ENCODE measurements at regions not wholly inside any gene's neighbourhood (a gene's known extent, or its start where the extent isn't known, plus 50 kb on each side); places are given as distances from the start of the nearest gene placed in this dataset.
A peak's percentile ranks its signal among the peaks of the same experiment; 100 is the strongest.
"Not testable (repeated sequence)": the region's sequence is repeated elsewhere in the genome, so short reads cannot be mapped to it uniquely, and the experiment has no call there.

GRCh38 chr2:42978887-42979415 is 186.6 kb upstream of the HAAO start:
- DNase-seq (ENCODE audit: low read depth in 1 of 2, low spot score in 1 of 2) = no peak

- no peak for DNase-seq (ENCODE audit: low read depth in 1 of 2, low spot score in 1 of 2)
Measured at GRCh38 chr2:42978175-42978886, 185.9 kb upstream of the HAAO start.

GRCh38 chr2:42977270-42978174 is 185.1 kb upstream of the HAAO start:
- no peak for DNase-seq (ENCODE audit: low read depth in 1 of 2, low spot score in 1 of 2)

DNA sequence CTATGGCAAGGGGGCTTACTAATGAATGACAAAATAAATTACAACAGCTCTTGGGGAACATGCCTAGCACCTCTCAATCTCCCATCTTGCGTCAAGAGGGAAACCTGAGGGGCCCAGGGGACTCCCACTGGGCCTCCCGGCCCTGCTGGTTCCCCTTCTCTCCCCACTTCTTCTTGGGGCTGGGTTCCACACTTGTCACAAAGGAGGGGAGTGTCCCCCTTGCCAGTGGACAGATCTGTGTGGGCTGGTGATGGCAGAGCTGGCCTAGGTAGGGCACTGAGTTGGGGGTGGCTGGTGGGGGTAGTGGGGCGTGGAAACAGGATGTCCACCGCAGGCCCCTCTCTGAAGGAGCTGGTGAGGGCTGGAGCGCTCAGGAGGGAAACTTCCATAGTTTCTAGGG is 184.0 kb upstream of the HAAO start:
- DNase-seq (ENCODE audit: low read depth in 1 of 2, low spot score in 1 of 2) = no peak

DNA sequence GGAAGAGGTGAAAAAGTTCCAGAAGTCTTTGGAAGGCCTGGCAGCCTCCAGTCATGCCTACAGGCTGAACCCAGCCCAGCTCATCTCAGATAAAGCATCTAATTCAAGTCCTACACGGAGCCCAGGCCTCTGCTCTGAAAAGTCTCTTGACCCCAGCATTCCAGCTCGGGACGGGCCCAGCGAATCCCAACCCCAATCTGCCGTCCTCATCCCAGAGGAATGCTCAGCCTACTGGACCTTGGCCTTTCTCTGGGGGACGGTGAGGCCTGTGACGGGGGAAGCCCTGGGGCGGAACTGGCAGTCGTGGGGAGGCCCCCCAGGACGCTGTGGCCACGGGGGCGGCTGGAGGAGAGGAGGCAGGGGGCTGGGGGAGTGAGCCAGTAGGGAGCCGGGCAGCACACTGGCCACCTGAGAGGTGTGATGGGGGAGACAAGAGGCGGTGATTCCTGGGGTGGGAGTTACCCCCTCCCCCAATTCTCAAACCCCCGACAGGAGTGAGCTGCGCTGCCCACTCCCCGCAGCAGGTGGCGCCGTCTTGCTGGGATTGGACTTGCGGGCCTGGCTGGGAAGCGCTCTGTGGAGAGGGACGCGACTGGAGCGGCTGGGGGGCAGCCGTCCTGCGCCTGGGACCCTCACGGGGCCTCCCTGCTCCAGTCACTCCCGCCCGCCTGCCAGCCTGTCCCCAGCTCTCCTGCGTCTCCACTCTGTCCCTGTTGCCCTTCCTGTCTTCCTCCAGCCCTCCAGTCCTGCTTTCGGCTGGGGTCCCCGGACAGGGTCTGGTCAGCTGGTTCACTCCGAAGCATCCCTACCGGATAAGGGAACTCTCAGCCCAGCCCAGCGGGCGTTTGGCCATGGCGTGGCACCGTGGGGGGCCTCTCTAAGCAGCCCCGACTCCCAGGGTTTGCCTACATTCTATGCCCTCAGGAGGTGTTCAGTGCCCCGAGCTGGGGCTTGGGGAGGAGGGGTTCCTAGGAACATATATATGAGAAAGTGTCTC is 182.6 kb upstream of the HAAO start:
- DNase-seq (ENCODE audit: low read depth in 1 of 2, low spot score in 1 of 2) = peak; percentile 15 to 41

GRCh38 chr2:42974169-42974720 is 181.9 kb upstream of the HAAO start:
- DNase-seq (ENCODE audit: low read depth in 1 of 2, low spot score in 1 of 2) = no peak

GRCh38 chr2:42973726-42974125 is 181.3 kb upstream of the HAAO start:
- DNase-seq (ENCODE audit: low read depth in 1 of 2, low spot score in 1 of 2) = no peak

DNA sequence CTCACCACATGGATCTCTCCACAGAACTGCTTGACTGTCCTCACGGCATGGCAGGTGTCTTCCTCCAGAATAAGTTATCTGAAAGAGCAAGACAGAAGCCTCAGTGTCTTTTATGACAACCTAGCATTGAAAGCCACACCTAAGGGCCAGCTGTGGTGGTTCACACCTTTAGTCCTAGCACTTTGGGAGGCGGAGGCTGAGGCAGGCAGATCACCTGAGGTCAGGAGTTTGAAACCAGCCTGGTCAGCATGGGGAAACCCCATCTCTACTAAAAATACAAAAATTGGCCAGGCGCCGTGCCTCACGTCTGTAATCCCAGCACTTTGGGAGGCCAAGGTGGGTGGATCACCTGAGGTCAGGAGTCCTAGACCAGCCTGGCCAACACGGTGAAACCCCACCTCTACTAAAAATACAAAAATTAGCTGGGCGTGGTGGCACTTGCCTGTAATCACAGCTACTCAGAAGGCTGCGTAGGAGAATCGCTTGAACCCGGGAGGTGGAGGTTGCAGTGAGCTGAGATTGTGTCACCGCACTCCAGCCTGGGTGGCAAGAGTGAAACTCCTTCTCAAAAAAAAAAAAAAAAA is 180.6 kb upstream of the HAAO start:
- not testable (repeated sequence) for DNase-seq (ENCODE audit: low read depth in 1 of 2, low spot score in 1 of 2)

GRCh38 chr2:42971947-42972736 is 179.8 kb upstream of the HAAO start:
- DNase-seq (ENCODE audit: low read depth in 1 of 2, low spot score in 1 of 2) = no peak

- no peak for DNase-seq (ENCODE audit: low read depth in 1 of 2, low spot score in 1 of 2)
Measured at GRCh38 chr2:42971381-42971780, 179.0 kb upstream of the HAAO start.

- DNase-seq (ENCODE audit: low read depth in 1 of 2, low spot score in 1 of 2) = no peak
Measured at GRCh38 chr2:42970151-42970550, 177.8 kb upstream of the HAAO start.

- no peak for DNase-seq (ENCODE audit: low read depth in 1 of 2, low spot score in 1 of 2)
Measured at GRCh38 chr2:42969231-42970150, 177.1 kb upstream of the HAAO start.

GRCh38 chr2:42967959-42968674 is 175.7 kb upstream of the HAAO start:
- no peak for DNase-seq (ENCODE audit: low read depth in 1 of 2, low spot score in 1 of 2)

GRCh38 chr2:42965910-42966309 is 173.5 kb upstream of the HAAO start:
- no peak for DNase-seq (ENCODE audit: low read depth in 1 of 2, low spot score in 1 of 2)

DNA sequence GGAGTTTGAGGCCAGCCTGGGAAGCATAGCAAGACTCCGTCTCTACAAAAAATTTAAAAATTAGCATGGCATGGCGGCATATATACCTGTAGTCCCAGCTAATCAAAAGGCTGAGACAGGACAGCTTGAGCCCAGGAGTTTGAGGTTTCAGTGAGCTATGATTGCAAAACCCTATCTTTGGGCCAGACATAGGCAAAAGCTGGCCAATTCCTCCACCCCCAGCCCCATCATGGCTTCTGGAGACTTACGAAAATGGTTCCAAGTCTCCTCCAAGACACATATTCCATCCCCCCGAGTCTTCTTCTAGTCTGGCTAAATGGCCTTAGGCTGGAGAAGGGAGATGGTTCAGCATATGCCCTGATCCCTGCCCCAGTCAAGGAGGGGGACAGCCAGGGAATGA is 172.8 kb upstream of the HAAO start:
- no peak for DNase-seq (ENCODE audit: low read depth in 1 of 2, low spot score in 1 of 2)

GRCh38 chr2:42964439-42965083 is 172.2 kb upstream of the HAAO start:
- no peak for DNase-seq (ENCODE audit: low read depth in 1 of 2, low spot score in 1 of 2)

DNA sequence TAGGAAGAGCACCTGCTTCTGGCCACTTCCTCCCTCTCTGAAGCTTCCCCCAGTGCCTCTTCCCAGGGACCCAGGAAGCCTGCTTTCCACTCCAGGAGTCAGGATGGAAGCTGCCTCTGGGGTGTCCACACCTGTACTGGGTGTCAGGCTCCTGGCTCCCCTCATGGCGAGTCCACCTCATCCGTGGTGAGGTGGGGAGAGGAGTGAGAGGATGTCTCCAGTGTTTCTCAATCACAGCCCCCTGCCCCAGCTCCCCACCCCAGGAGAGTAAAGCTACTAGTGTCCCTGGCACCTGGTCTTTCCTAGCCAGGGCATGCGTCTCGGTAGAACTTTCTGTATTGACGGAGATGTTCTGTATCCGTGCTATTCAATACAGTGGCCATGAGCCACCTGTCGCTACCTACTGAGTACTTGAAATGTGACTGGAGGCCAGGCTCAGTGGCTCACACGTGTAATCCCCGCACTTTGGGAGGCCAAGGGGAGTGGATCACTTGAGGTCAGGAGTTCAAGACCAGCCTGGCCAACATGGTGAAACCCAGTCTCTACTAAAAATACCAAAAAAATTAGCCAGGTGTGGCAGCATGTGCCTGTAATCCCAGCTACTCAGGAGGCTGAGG is 171.2 kb upstream of the HAAO start:
- DNase-seq (ENCODE audit: low read depth in 1 of 2, low spot score in 1 of 2) = no peak
